WTC11 (cell line): ENCODE measurements at regions not wholly inside any gene's neighbourhood (a gene's known extent, or its start where the extent isn't known, plus 50 kb on each side); places are given as distances from the start of the nearest gene placed in this dataset.

Source experiments
- CTCF ChIP-seq: fragments of 200-600 bp; IDR thresholded peaks from 2 replicates; pipeline ENCODE4 v1.8.0; 2022; ENCODE audit warnings: antibody characterized with exemption
- JUN ChIP-seq: sonication (generic); formaldehyde crosslinking; IDR thresholded peaks from 2 replicates; pipeline ENCODE4 v1.8.0; 2023; ENCODE audit warnings: mild to moderate bottlenecking, missing genetic modification reagents
- PREB ChIP-seq: sonication (generic); formaldehyde crosslinking; IDR thresholded peaks from 2 replicates; pipeline ENCODE4 v1.8.1; 2022; ENCODE audit warnings: mild to moderate bottlenecking, missing genetic modification reagents, moderate library complexity, borderline replicate concordance
- SP1 ChIP-seq: sonication (generic); formaldehyde crosslinking; conservative IDR thresholded peaks from 2 replicates; pipeline ENCODE4 v1.8.1; 2022; ENCODE audit warnings: missing genetic modification reagents
- USF1 ChIP-seq: sonication (generic); formaldehyde crosslinking; IDR thresholded peaks from 2 replicates; pipeline ENCODE4 v1.8.0; 2022; ENCODE audit warnings: mild to moderate bottlenecking, missing genetic modification reagents

GRCh38 chr10:36280890-36281499 is 638.9 kb upstream of the FZD8 start:
- no peak for TF ChIP-seq CTCF
- TF ChIP-seq JUN = no peak
- TF ChIP-seq SP1 = no peak
- no peak for TF ChIP-seq USF1
- no peak for TF ChIP-seq PREB (CRISPR knock-in tag)
